ENCODE measurements at regions not wholly inside any gene's neighbourhood (a gene's known extent, or its start where the extent isn't known, plus 50 kb on each side); places are given as distances from the start of the nearest gene placed in this dataset.

- no peak for ATAC-seq
- H3K9ac ChIP-seq (ENCODE audit: low read length), result no peak overlapping the region
- H3K27ac ChIP-seq (ENCODE audit: low read depth, low read length), result no peak overlapping the region
- no peaks in the 10 kb centered on the region for H3K79me2 ChIP-seq (ENCODE audit: insufficient read depth, low read length)
- no TSS peak for BruUV-seq (replicated peaks)
- H3K9me2 ChIP-seq (ENCODE audit: insufficient read depth), result no peaks in the 10 kb centered on the region
- POLR2A ChIA-PET, result no interaction called here
- H3K4me3 ChIP-seq (replicated peaks in 1 of 2; ENCODE audit: low read depth in 1 of 2, low read length in 2 of 2), result no peak overlapping the region
- H3K4me2 ChIP-seq (ENCODE audit: low read length), result no peak overlapping the region
- H4K20me1 ChIP-seq (ENCODE audit: insufficient read depth), result no peaks in the 10 kb centered on the region
- H2AFZ ChIP-seq (ENCODE audit: low read depth, low read length, poor library complexity, severe bottlenecking), result no peak overlapping the region
- H3K9me3 ChIP-seq (ENCODE audit: control insufficient read depth in 1 of 2, insufficient read depth in 1 of 2, low read depth in 1 of 2, low read length in 2 of 2), result no peaks in the 10 kb centered on the region
- no peaks in the 10 kb centered on the region for H3K27me3 ChIP-seq (ENCODE audit: insufficient read depth, low read length)
- RAD21 ChIA-PET (ENCODE audit: low non-redundant PET in 1 of 2, low total read pairs in 2 of 2, uncharacterized antibody in 2 of 2, unreplicated experiment in 2 of 2), result no interaction called here
- peaks cover 0 to 3% of the 10 kb centered on the region in 2 experiments; a peak in 2 of 4 replicates for H3K4me1 ChIP-seq (ENCODE audit: control insufficient read depth in 1 of 2, insufficient read depth in 2 of 2, low read length in 2 of 2)
- CTCF ChIA-PET, result no interaction called here
- TF ChIP-seq EGR1 (IDR thresholded peaks at IDR 0.05; ENCODE audit: low read depth), result no peak
- no peak for TF ChIP-seq POLR2AphosphoS5 (IDR thresholded peaks at IDR 0.05; ENCODE audit: low read depth, low read length)
- TF ChIP-seq RAD21 (IDR thresholded peaks at IDR 0.05; ENCODE audit: low read depth), result no peak
- no peak for TF ChIP-seq CEBPB (IDR thresholded peaks at IDR 0.05; ENCODE audit: low read depth)
- TF ChIP-seq FOSL1 (IDR thresholded peaks at IDR 0.05; ENCODE audit: low read depth), result no peak
- TF ChIP-seq JUND (IDR thresholded peaks at IDR 0.05), result no peak
- no peak for TF ChIP-seq MAX (IDR thresholded peaks at IDR 0.05)
- TF ChIP-seq CTCF (IDR thresholded peaks at IDR 0.05 in 2 of 3, conservative IDR thresholded peaks at IDR 0.05 in 1 of 3; ENCODE audit: borderline replicate concordance in 1 of 3, insufficient read depth in 1 of 3, low read depth in 2 of 3, low read length in 2 of 3), result no peak
- TF ChIP-seq EZH2phosphoT487 (IDR thresholded peaks at IDR 0.05; ENCODE audit: borderline replicate concordance), result no peak
- TF ChIP-seq ZBTB33 (IDR thresholded peaks at IDR 0.05; ENCODE audit: extremely low read depth, insufficient replicate concordance, low read length), result no peak
- TF ChIP-seq TCF7L2 (IDR thresholded peaks at IDR 0.05; ENCODE audit: borderline replicate concordance, extremely low read depth, insufficient read depth, insufficient read length), result no peak
- no peak for TF ChIP-seq YY1 (IDR thresholded peaks at IDR 0.05; ENCODE audit: extremely low read depth, insufficient replicate concordance, low read depth, low read length)
- no peak for TF ChIP-seq ELF1 (IDR thresholded peaks at IDR 0.05; ENCODE audit: borderline replicate concordance, low read depth)
- TF ChIP-seq SRF (IDR thresholded peaks at IDR 0.05; ENCODE audit: low read depth), result no peak
- TF ChIP-seq POLR2A (IDR thresholded peaks at IDR 0.05; ENCODE audit: borderline replicate concordance, extremely low read depth, insufficient read depth, insufficient read length), result no peak
- no peak for TF ChIP-seq ATF3 (IDR thresholded peaks at IDR 0.05)
- no peak for DNase-seq (ENCODE audit: low read depth, low spot score)
- H3K36me3 ChIP-seq (ENCODE audit: control insufficient read depth in 1 of 2, insufficient read depth in 2 of 2, low read length in 2 of 2), result no peaks in the 10 kb centered on the region
- intact Hi-C loops (cut with micrococcal nuclease), result no loop called here
Observed at GRCh38 chr10:8136736-8137135, 82.2 kb downstream of the GATA3 start.

Measured in HCT116 (cell line).